A673 (cell line): ENCODE measurements at regions not wholly inside any gene's neighbourhood (a gene's known extent, or its start where the extent isn't known, plus 50 kb on each side); places are given as distances from the start of the nearest gene placed in this dataset.

Experiments used
- BruUV-seq: library from RNA; stranded (reverse); fragments of 400-500 nt; replicated peaks from 2 replicates; lab custom pipeline; 2021; lab: Mats Ljungman, UMichigan
- CTCF ChIA-PET: fragments of 300-600 bp; sonication (Branson Sonifier 250); formaldehyde crosslinking; loops from one replicate; lab custom pipeline; 2022; ENCODE audit warnings: antibody characterized with exemption; lab: Charles Lee
- POLR2A ChIA-PET: fragments of 300-600 bp; sonication (Branson Sonifier 250); formaldehyde crosslinking; loops from one replicate; lab custom pipeline; 2022; ENCODE audit warnings: antibody characterized with exemption; ENCODE audit not compliant: low non-redundant PET; lab: Charles Lee
- DNase-seq: peaks from one replicate; pipeline ENCODE4 v3.0.0-alpha.2; 2015; ENCODE audit warnings: low spot score
- H3K27ac ChIP-seq: fragments of 200-600 bp; sonication (generic); 2 replicates; pipeline ENCODE4 v1.5.1; 2016; ENCODE audit warnings: mixed run types, low read depth, mild to moderate bottlenecking, mixed read lengths, antibody characterized with exemption, low read length; ENCODE audit not compliant: poor library complexity, severe bottlenecking
- H3K27me3 ChIP-seq: fragments of 200-600 bp; sonication (generic); replicated peaks from 2 replicates; pipeline ENCODE4 v1.6.1; 2017; ENCODE audit warnings: mixed run types, low read depth, mild to moderate bottlenecking, mixed read lengths, antibody characterized with exemption, low read length; ENCODE audit not compliant: insufficient read depth, poor library complexity
- H3K36me3 ChIP-seq: fragments of 200-600 bp; sonication (generic); 2 replicates; pipeline ENCODE4 v1.6.1; 2016; ENCODE audit warnings: mixed run types, mild to moderate bottlenecking, mixed read lengths, antibody characterized with exemption, low read length; ENCODE audit not compliant: insufficient read depth, poor library complexity, severe bottlenecking
- H3K4me1 ChIP-seq: fragments of 200-600 bp; sonication (generic); 2 replicates; pipeline ENCODE4 v1.6.1; 2017; ENCODE audit warnings: mixed run types, mild to moderate bottlenecking, mixed read lengths, antibody characterized with exemption, low read length; ENCODE audit not compliant: insufficient read depth, poor library complexity, severe bottlenecking
- H3K4me3 ChIP-seq: fragments of 200-600 bp; sonication (generic); 2 replicates; pipeline ENCODE4 v1.5.1; 2016; ENCODE audit warnings: low read depth, mixed run types, mild to moderate bottlenecking, mixed read lengths, low read length; ENCODE audit not compliant: poor library complexity, severe bottlenecking
- H3K9me3 ChIP-seq: fragments of 200-600 bp; sonication (generic); 2 replicates; pipeline ENCODE4 v1.6.1; 2016; ENCODE audit warnings: mixed run types, low read depth, mild to moderate bottlenecking, mixed read lengths, antibody characterized with exemption, low read length; ENCODE audit not compliant: poor library complexity, severe bottlenecking
- EZH2 ChIP-seq: fragments of 200-600 bp; sonication (generic); IDR thresholded peaks from 2 replicates; pipeline ENCODE4 v1.6.1; 2017; ENCODE audit warnings: borderline replicate concordance, low read depth, mild to moderate bottlenecking, mixed read lengths, antibody characterized with exemption, low read length; ENCODE audit not compliant: poor library complexity, severe bottlenecking
- intact Hi-C: fragments of 100-400 bp; cut with micrococcal nuclease; formaldehyde crosslinking; loops from one replicate; pipeline ENCODE4 v1.10.0; 2022; ENCODE audit not compliant: unreplicated experiment
- TF ChIP-seq, protein P1 (sequence below): fragments of 300-800, 200-600 bp; sonication (generic); conservative IDR thresholded peaks from 2 replicates; pipeline ENCODE4 v1.5.1; 2017; ENCODE audit warnings: low read depth, mild to moderate bottlenecking, antibody characterized with exemption, low read length, moderate library complexity, mixed read lengths

DNA sequence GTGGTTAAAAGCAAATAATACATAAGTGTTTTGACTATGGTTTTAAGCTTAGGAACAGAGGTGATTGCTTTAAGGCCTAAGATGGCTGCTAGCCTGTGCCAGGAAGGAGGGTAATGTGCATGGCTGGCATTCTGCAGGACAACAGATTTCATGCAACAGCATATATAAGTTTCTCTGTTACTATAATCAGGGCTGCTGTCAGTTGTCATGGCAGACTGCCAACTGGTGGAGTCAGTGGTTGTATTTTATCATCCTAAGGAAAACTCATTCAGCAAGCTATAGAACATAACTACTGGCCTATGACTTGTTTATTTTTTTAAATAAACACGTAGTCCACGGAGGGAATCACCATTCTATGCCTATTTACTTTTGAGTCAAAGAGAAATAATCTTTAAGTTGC, 77.7 kb upstream of the DCAF8L1 start:
- ChIA-PET POLR2A (no interaction called here), CTCF (interaction anchor here (0.7 kb wide), 1 partner anchor 83 kb away, joined by 3 read pairs; no protein-coding TSS in a partner anchor)
- Histone ChIP-seq H3K4me1 (no peaks in the 10 kb centered on the region), H3K9me3 (peaks cover 20% of the 10 kb centered on the region), H3K27ac (no peak overlapping the region), H3K36me3 (no peaks in the 10 kb centered on the region), H3K4me3 (no peak overlapping the region), H3K27me3 (peaks cover 5% of the 10 kb centered on the region)
- DNase-seq = peak; percentile 3
- no TSS peak for BruUV-seq
- no peak for TF ChIP-seq EZH2
- TF ChIP-seq, protein P1, sequence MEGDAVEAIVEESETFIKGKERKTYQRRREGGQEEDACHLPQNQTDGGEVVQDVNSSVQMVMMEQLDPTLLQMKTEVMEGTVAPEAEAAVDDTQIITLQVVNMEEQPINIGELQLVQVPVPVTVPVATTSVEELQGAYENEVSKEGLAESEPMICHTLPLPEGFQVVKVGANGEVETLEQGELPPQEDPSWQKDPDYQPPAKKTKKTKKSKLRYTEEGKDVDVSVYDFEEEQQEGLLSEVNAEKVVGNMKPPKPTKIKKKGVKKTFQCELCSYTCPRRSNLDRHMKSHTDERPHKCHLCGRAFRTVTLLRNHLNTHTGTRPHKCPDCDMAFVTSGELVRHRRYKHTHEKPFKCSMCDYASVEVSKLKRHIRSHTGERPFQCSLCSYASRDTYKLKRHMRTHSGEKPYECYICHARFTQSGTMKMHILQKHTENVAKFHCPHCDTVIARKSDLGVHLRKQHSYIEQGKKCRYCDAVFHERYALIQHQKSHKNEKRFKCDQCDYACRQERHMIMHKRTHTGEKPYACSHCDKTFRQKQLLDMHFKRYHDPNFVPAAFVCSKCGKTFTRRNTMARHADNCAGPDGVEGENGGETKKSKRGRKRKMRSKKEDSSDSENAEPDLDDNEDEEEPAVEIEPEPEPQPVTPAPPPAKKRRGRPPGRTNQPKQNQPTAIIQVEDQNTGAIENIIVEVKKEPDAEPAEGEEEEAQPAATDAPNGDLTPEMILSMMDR = no peak
- intact Hi-C loops = no loop called here

- Histone ChIP-seq H3K9me3 (no peaks in the 10 kb centered on the region), H3K4me1 (no peaks in the 10 kb centered on the region), H3K27me3 (no peaks in the 10 kb centered on the region), H3K4me3 (no peak overlapping the region), H3K36me3 (no peaks in the 10 kb centered on the region), H3K27ac (no peak overlapping the region)
- DNase-seq = no peak
- BruUV-seq = no TSS peak
- CTCF ChIA-PET = no interaction called here
- intact Hi-C loops = no loop called here
- no peak for TF ChIP-seq EZH2
- TF ChIP-seq, protein P1 = no peak
- POLR2A ChIA-PET = no interaction called here
Measured at GRCh38 chrX:28042826-28043564, 61.7 kb upstream of the DCAF8L1 start.

DNA sequence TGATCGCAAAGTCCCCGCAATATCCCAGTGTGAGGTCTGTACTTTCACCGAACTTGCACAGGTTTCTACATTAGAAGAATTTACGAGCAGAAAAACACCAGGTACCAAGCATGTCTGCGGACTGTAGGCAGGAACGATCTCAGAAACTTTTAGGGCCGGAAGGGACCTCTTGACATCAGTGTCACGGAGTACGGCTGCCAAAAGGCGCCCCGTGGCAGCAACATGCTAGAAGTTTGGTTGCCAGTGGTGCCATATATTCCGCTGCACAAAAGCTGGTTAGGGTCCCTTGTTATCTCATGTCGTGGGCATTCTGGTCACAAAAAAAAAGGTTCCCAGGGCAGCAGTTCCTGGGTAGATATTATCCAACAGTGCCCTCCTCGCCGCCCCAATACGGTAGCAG, 61.0 kb upstream of the DCAF8L1 start:
- Histone ChIP-seq H3K9me3 (no peaks in the 10 kb centered on the region), H3K36me3 (no peaks in the 10 kb centered on the region), H3K4me1 (no peaks in the 10 kb centered on the region), H3K27ac (no peak overlapping the region), H3K4me3 (no peak overlapping the region), H3K27me3 (no peaks in the 10 kb centered on the region)
- TF ChIP-seq, protein P1 = no peak
- TF ChIP-seq EZH2 = no peak
- no TSS peak for BruUV-seq
- no peak for DNase-seq
- ChIA-PET CTCF (no interaction called here), POLR2A (no interaction called here)
- intact Hi-C loops = no loop called here
